ENCODE measurements at regions not wholly inside any gene's neighbourhood (a gene's known extent, or its start where the extent isn't known, plus 50 kb on each side); places are given as distances from the start of the nearest gene placed in this dataset.

DNA sequence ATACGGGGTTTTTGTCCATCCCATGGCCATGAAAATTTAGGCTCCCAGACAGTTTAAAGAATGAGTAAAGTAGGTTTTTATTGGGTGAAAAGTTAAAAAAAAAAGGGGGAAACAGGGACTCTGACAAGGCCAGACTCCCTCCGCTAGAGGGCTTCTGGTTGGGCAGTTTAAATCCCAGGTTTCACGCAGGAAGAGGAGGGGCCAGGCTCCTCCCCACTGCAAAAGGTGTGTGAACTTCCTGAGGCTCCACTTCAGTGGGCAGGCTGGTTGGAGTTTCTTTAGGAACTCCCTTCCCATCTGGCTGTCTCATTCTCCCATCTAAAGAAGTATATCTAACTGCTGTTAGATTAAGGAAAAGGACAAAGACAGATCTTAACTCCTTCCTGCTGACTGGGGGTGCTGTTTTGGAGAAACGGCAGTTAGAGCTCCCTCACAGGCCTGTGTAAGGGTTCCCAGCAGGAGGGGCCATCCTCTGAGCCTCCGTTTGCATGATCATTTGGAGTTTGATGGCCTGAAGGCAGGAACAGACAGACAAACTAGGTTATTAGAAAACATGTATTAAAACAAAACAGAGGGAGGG lies 1160.7 kb downstream of the CNTNAP5 start:
- ChIA-PET RAD21 (ENCODE audit: unreplicated experiment) (interaction anchor here (0.7 kb wide), 1 partner anchor 338 kb away, joined by 3 read pairs; no protein-coding TSS in a partner anchor), SMC1A (ENCODE audit: uncharacterized antibody, unreplicated experiment) (no interaction called here), CTCF (interaction anchor here (0.7 kb wide), 1 partner anchor 44 kb away, joined by 3 read pairs; no protein-coding TSS in a partner anchor), POLR2A (no interaction called here)
- no peaks in the 10 kb centered on the region for H3K79me2 ChIP-seq (ENCODE audit: control insufficient read depth, insufficient read depth, low read length)
- BruUV-seq (replicated peaks), result no TSS peak
- intact Hi-C loops (cut with micrococcal nuclease; ENCODE audit: unreplicated experiment), result no loop called here
- no peak overlapping the region for H3K4me3 ChIP-seq
- 32% methylated on average over 5 of the region's 5 CpGs for WGBS (ENCODE audit: insufficient coverage, insufficient replicate concordance, low lambda C conversion rate, missing lambda C conversion rate)
- no peaks in the 10 kb centered on the region for H3K36me3 ChIP-seq (ENCODE audit: control insufficient read depth in 2 of 2, insufficient read depth in 2 of 2, low read length in 1 of 2)
- TF ChIP-seq BCL11A (IDR thresholded peaks at IDR 0.05; ENCODE audit: low read depth, low read length) (no peak), BHLHE40 (IDR thresholded peaks at IDR 0.05; ENCODE audit: borderline replicate concordance in 1 of 2, low read depth in 2 of 2, low read length in 1 of 2) (no peak), JUND (IDR thresholded peaks at IDR 0.05; ENCODE audit: low read depth, low read length) (no peak), SPI1 (IDR thresholded peaks at IDR 0.05; ENCODE audit: borderline replicate concordance, insufficient read depth, low read depth, low read length) (no peak), MTA2 (IDR thresholded peaks at IDR 0.05; ENCODE audit: low read depth) (no peak), RUNX3 (IDR thresholded peaks at IDR 0.05; ENCODE audit: low read length) (no peak), MEF2A (IDR thresholded peaks at IDR 0.05; ENCODE audit: insufficient read depth, low read depth, low read length) (no peak), HDAC2 (IDR thresholded peaks at IDR 0.05) (no peak)
- H3K4me2 ChIP-seq (ENCODE audit: control insufficient read depth, insufficient read depth), result no peak overlapping the region
- peak overlapping the region; percentile 63 for H2AFZ ChIP-seq (ENCODE audit: control insufficient read depth, low read depth, low read length)
- FAIRE-seq, result no peak
- H4K20me1 ChIP-seq (ENCODE audit: control insufficient read depth, insufficient read depth), result no peaks in the 10 kb centered on the region
- no peaks in the 10 kb centered on the region for H3K4me1 ChIP-seq (ENCODE audit: control insufficient read depth, insufficient read depth, low read length)
- no peak for ATAC-seq
- H3K27me3 ChIP-seq (replicated peaks in 1 of 2; ENCODE audit: control insufficient read depth in 2 of 2, insufficient read depth in 2 of 2, low read length in 1 of 2), result no peaks in the 10 kb centered on the region
- no peak overlapping the region for H3K27ac ChIP-seq (ENCODE audit: control insufficient read depth, insufficient read depth)
- DNase-seq (ENCODE audit: low read depth, low spot score), result no peak
- in situ Hi-C loops (cut with MboI), result no loop called here
- H3K9me3 ChIP-seq (replicated peaks; ENCODE audit: control insufficient read depth, insufficient read depth, low read length), result no peaks in the 10 kb centered on the region; the same call in 2 of the 3 replicates
- no peak overlapping the region for H3K9ac ChIP-seq (ENCODE audit: control insufficient read depth, insufficient read depth, low read length)

DNA sequence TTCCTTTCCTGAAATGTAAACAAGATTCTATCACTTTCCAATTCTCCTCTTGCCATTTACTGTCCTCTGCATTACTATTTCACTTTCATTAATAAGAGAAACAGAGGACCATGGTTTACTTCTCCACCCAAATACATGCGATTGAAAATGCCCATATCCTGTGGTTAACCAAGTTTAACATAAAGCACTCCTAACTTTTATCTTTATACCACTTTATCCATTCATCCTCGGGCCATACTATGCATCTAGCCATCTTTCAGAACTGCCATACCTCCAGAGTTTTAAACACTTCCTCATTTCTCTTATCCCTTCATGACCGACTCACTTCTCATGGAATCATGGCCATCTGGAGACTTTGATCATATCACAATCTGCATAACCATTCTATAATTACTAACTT lies 1182.3 kb downstream of the CNTNAP5 start:
- Histone ChIP-seq H3K27ac (ENCODE audit: control insufficient read depth, insufficient read depth) (no peak overlapping the region), H4K20me1 (ENCODE audit: control insufficient read depth, insufficient read depth) (no peaks in the 10 kb centered on the region), H3K9me3 (replicated peaks; ENCODE audit: control insufficient read depth, insufficient read depth, low read length) (no peaks in the 10 kb centered on the region), H3K9ac (ENCODE audit: control insufficient read depth, insufficient read depth, low read length) (no peak overlapping the region), H3K27me3 (replicated peaks in 1 of 2; ENCODE audit: control insufficient read depth in 2 of 2, insufficient read depth in 2 of 2, low read length in 1 of 2) (no peaks in the 10 kb centered on the region), H3K4me1 (ENCODE audit: control insufficient read depth, insufficient read depth, low read length) (no peaks in the 10 kb centered on the region), H2AFZ (ENCODE audit: control insufficient read depth, low read depth, low read length) (peak overlapping the region; percentile 34; the same call in 1 of the 2 replicates), H3K36me3 (ENCODE audit: control insufficient read depth in 2 of 2, insufficient read depth in 2 of 2, low read length in 1 of 2) (no peaks in the 10 kb centered on the region), H3K4me3 (no peak overlapping the region), H3K4me2 (ENCODE audit: control insufficient read depth, insufficient read depth) (no peak overlapping the region), H3K79me2 (ENCODE audit: control insufficient read depth, insufficient read depth, low read length) (no peaks in the 10 kb centered on the region)
- SMC1A ChIA-PET (ENCODE audit: uncharacterized antibody, unreplicated experiment), result no interaction called here
- in situ Hi-C loops (cut with MboI), result no loop called here
- DNase-seq (ENCODE audit: low read depth, low spot score) (no peak), ATAC-seq (no peak), FAIRE-seq (no peak)
- intact Hi-C loops (cut with micrococcal nuclease; ENCODE audit: unreplicated experiment), result no loop called here
- RAD21 ChIA-PET (ENCODE audit: unreplicated experiment), result no interaction called here
- WGBS (ENCODE audit: insufficient coverage, insufficient replicate concordance, low lambda C conversion rate, missing lambda C conversion rate), result 29% methylated on average over 3 of the region's 3 CpGs
- CTCF ChIA-PET, result no interaction called here
- no TSS peak for BruUV-seq (replicated peaks)
- POLR2A ChIA-PET, result no interaction called here
- no peak for TF ChIP-seq ZBTB4 (CRISPR knock-in tag; IDR thresholded peaks at IDR 0.05)
- TF ChIP-seq PML (IDR thresholded peaks at IDR 0.05; ENCODE audit: low read length), result no peak
- no peak for TF ChIP-seq BCL3 (IDR thresholded peaks at IDR 0.05; ENCODE audit: borderline replicate concordance, insufficient read depth, low read depth, low read length, poor library complexity, severe bottlenecking)
- TF ChIP-seq ZNF622 (IDR thresholded peaks at IDR 0.05), result no peak

Data from GM12878 (cell line).